Stimulated activated CD4-positive, alpha-beta T cell treated with anti-CD3 and anti-CD28 coated beads, Interleukin-1b, Interleukin-23, amount 100 ng/mL, for 4 hours (primary cell): ENCODE measurements at regions not wholly inside any gene's neighbourhood (a gene's known extent, or its start where the extent isn't known, plus 50 kb on each side); places are given as distances from the start of the nearest gene placed in this dataset.

Source experiments
- DNase-seq, 2 donors: peaks; one replicate each; pipeline ENCODE4 v3.0.0-alpha.2; 2020; ENCODE audit warnings: low read depth in 2 of 2

DNA sequence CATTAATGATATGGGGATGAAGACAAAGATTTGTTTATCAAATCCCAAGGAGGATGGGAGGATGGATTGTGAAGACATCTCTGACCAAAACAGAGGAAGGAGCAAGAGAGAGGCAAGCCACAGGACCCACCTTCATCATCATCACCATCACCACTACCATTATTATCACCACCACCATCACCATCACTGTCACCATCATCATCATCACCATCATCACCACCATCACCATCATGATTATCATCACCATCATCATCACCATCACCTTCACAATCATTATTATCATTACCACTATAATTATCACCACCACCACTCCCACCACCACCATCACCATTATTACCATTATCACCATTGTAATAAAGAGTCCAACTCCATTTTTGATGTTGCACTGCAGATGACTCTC is 482.5 kb downstream of the PTPRU start:
- no peak for DNase-seq

DNA sequence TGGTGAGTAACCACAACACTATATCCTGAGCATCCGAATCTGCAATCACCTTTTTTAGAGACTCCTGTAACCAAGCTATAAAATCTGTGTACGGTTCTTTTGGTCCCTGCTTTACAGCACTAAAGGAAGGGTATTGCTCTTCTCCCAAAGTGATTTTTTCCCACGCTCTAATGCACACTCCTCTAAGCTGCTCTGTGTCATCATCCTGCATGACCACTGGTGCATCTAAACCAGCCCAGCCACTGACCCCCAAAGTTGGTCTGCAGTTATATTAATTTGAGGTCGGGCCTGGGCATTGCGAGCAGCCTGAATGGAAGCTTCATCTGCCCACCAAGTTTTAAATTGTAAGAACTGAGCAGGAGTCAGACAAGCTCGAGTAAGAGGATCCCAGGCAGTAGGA is 480.0 kb downstream of the PTPRU start:
- DNase-seq: no peak

DNA sequence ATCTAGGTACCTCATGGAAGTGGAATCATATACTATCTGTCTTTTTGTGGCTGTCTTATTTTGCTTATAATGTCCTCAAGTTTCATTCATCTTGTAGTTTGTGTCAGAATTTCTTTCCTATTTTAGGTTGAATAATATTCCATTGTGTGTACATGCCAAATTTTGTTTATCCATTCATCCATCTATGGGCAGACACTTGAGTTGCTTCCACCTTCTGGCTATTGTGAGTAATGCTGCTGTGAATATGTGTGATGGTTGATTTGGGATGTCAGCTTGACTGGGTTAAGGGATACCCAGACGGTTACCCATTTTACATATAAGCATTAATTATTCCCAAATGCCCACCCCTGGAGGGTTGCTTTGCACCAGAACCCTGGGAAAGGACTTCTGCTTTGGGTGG is 477.5 kb downstream of the PTPRU start:
- DNase-seq: no peak

DNA sequence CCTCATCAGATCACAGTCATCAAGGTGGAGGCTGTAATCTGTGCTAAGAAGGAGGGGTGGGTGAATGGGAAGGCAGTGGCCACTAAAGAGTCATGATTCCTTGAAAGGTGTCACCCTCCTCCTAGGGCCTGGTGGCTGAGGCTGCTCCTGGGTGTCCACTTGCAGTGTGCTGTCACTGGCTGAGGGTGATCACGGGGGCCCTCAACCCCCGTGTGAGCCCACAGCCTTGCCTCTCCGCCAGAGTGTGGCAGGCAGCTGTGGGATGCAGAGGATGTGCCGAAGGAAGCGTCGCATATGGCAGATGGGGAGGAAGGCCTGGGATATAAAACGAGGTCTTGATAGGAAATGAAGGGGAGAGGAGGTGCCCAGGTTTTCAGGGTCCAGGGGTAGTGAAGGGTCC is 476.5 kb downstream of the PTPRU start:
- DNase-seq: no peak

DNA sequence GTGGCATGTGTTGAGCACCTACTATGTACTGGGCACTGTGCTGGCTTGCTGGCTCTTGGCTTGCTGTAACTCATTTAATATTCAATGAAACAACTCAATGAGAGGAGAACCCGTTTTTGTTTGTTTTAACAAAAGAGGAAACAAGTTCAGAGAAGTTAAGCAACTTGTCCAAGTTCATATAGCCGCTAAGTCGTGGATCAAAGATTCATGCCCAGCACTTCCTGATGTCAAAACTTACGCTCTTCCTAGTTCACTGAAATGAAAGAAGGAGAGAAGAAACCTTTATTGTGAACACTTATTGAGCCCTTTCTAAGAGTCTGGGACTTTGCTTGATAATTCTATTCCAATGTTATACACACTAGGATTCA is 475.9 kb downstream of the PTPRU start:
- no peak for DNase-seq

DNA sequence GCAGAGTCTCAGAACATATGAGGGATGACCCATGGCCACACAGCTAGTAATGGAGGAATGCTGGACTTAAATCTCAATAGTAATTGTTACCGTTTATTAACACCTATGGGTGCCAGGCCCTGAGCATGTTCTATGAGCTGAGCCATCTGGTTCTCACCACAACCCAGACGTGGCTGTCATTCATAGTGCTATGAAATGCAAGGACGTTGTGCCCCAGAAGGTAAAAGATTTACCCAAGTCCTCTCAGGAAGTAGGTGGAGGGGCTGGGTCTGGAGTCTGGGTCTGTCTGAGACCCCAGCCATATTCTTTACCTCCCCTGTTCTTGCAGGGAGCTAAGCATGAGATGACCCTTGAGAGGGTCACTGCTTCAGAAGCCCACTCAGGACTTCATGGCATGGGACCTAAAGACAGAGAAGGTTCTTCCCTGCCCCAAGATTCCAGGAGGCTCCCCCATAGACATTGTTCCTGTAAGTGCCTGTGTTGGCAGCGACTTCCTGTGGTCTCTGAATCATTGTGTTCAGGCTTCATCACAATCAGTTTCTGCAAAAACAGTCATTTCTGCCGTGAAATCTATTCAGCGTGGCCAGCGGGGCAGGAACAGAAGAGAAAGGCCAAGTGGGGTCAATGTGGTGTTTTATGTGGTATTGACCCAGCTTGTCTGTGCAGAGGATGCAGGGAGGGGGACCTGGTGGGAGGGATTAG is 475.4 kb downstream of the PTPRU start:
- DNase-seq: no peak

DNA sequence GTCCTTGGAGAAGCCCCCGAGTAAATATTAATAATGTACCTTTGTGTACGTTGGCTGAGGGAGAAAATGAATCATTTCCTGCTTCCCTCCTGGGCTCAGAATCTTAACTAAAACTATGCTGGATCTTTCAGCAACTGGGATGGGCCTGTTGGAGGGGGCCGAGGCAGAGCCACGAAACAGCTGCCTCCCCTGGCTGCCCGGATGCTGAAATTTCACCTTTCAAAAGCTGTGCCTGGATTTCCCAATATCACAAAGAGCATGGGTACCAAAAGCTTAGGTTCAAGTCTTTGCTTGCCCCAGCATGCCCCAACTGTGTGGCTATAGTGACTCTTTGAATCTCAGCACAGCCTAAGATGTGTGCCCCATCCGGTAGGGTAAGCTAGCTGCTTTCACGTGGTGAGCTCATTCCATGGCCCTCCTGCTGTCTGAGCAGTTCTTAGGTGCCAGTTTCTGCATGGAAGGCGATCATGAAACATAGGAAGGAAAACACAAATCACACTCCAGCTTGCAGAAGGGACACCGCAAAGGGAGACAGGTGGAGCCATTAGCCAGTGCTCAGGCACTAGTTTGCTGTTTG is 473.5 kb downstream of the PTPRU start:
- DNase-seq: no peak

DNA sequence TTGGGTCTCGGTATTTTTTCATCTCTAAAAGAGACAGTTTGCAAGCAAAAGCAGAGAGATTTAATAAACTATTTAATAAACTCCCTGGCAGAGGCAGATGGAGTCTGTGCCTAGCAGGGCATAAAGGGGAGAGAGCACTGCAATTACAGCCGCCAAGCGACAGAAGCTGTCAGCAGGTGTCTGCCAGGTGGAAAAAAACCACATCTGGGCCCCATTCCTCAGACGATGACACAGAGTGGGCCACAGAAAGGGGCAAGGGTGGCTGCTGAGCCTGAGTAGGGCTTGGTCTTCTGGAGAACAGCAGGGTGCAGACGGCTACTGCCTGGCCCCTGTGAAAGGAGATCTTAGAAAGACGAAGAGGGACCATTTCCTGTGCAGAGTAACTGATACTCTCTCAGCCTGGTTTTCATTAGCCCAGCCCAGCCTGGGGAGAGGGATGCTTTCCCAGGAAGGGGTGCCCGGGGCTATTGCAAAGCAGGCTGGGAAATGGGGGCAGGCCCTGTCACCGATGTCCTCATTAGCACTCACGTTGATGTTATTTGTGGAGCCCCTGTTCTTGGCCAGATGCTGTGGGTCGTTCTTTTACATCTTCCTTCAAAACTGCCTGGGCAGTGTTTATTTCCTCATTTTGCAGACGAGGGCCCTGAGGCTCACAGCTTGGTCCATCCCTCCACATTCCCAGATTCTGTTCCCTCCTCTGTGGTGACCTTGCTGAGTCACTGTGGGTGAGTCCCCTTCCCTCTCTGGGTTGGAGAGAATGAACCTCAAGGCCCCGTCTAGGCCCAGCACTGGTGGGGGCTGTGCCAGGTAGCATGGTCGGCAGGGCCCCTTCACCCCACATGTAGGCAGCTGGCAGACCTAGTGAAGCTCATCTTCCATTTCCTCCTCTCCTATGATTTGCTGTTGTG is 472.7 kb downstream of the PTPRU start:
- no peak for DNase-seq

DNA sequence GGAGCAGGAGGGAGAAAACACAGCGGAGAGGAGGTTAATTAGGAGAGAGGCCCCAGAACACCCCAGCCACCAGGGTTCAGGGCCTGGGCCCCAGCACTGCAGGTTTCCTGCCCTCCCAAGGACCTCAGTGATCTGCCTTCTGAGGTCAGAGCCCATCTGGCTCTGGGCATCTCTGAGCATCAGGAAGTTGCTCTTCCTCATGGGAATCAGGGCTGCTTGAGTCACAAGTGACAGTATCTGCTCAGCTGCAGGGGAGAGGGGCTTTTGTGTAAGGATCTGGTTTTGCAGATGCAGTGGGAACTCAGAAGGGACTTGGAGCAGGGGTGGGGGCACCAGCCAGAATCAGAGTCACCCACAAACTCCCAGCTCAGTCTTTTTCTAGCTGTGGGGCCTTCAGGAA is 472.1 kb downstream of the PTPRU start:
- DNase-seq: no peak

DNA sequence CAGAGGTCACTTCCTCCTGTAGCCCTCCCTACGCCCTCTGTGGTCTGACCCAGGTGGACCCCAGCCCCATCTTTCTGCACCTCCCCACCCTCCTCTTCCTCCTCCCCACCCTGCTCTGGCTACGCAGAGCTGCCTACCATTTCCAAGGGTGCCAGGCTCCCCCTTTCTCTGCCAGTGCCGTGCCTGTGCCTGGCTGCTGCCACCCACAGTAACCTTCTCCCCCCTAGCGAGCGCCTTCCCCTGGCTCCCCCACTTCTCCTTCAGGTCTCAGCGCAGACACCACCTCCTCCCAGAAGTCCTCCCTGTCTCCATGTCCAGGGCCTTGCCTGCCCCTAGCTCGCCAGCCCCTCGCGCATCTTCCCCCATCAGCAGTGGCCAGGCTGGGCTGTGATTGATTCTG is 471.5 kb downstream of the PTPRU start:
- DNase-seq: no peak

DNA sequence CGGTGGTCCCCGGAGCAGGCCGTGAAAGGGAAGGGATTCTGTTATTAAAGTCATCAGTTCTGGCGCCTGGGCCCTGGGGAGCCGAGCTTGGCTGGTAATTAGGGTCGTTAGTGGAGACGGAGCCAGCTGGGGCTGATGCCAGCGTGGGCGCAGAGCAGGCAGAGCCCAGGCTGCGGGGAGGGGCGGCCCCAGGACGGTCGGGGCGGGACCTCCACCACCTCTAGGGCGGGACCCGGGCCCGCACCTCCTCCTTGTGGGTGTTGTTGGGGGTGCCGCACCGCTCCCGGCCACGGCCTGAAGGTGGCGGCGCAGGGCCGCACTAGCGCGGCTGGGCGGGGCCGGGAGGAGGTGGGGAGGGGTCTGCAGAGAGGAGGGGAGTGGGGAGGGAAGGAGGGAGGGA is 470.6 kb downstream of the PTPRU start:
- DNase-seq: peak in 1 of 2 donors; percentile 6

DNA sequence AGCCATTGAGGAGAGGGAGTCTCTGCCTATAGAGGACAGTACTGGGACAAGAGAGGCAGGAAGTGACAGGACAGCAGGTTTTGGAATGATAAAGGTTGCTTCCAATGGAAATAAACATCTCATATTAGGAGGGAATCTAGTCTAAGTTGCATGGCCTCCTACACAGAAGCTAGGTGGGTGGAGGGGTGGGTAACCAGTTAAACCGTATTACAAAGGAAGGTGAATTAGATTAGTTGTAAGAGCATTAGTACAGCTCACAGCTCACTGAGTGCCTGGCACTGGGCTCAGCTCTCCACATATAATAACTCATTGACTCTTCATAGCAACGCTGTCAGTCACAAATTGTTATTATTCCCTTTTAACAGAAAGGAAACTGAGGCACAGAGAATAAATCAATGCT is 468.1 kb downstream of the PTPRU start:
- DNase-seq: no peak

DNA sequence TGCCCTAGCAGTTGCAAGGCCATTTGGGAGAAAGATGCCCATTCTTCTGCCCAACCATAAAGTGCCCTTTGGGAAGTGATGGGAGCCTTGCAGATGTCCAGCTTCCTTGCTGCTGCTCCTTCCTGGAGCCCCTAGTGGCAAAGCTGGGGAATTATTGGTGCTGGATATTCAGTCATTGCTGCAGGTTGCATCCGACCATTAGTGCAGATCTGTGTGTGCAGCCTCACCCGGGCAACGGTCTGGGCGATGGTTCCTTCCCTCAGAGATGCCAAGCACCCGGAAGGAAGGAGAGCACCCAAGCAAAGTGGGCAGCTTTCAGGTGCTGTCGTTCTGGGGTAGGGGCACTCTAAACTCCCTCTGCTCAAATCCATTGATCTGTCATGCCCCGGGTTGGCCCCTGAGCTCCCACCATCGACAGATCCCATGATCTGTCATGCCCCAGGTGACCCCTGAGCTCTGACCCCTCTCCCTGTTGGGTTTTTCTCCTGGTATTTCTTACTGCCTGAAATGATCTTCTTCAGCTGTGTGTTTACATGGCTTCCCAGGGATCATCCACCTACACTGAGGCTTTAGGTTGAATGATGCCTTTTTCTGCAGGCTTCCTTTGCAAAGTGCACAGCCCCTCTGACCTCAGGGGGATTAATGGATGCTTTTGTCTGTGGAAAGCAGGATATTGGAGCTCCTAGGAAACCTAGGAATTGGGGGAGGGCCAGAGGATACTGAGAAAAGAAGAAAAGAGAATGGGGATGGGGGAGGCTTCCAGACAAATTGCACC is 467.5 kb downstream of the PTPRU start:
- DNase-seq: no peak

DNA sequence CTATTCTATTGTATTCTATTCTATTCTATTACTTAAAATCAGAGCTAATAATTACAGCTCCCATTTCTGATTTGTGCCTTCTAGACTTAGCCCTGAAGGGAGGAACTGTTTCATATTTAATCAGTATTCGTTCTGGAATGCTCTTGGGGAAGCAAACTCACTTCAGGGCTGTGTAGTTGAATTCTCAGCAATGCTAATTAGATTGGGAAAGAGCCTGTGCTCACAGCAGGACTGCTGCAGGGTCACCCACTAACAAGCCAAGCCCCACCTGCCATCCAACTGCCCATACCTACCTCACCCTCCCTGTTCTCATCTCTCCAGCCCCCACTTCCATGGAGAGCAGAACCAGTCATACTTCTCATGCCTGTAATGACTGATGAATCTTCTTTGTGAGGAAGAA is 464.2 kb downstream of the PTPRU start:
- DNase-seq: no peak

DNA sequence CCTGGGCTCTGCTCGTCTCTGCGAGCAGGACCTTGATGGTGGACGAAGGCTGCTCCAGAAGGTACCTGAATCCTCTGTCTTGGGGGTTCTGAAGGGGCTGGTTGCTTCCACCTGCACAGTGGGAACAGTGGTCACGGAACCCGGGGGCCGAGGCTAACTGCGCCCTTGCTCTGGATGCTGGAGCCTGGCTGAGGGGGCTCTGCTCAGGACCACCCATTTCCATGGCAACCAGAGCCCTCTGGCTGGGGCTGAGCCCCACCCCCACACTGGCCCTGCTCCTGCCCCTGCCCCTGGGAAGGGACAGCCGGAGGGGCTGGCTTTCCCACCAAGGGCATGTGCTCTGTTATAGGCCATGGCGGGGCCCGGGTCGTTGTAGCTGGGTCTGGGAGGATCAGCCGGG is 462.3 kb downstream of the PTPRU start:
- DNase-seq: no peak

DNA sequence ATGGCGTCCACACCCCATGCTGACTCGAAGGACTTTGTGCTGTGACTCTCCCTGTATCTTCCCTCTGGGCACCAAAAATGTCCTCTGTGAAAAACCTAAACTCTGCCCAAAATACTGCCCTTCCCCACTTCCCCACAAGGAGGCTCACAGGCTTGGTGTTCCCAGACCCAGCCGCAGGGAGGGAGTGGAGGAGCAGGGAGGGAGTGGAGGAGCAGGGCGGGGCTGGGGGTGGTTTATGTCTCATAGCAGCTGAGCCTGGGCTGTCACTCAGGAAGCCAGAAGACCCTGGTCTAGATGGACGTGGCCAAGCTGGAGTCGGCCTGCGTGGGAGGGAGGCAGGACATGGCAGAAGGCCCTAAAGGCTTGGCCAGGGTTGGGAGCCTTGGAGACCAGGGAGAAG is 461.7 kb downstream of the PTPRU start:
- no peak for DNase-seq

DNA sequence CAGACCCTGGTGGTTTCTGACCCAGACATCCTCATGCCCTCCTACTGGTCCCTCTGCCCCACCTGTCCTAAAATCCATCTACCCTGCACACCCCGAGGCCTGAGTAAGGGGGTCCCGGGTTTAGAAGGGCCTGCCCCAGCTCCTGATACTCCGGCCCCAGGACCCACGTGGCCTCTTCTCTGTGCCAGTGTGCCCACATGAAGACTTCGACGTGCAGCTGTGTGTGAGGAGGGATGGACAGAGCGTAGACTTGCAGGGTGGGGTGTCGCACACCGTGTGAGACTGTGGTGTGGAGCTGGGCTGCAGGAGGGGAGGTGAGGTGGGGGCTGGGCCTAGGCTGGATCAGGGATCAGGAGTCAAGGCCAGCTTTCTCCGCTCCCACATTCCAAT is 461.1 kb downstream of the PTPRU start:
- DNase-seq: no peak

DNA sequence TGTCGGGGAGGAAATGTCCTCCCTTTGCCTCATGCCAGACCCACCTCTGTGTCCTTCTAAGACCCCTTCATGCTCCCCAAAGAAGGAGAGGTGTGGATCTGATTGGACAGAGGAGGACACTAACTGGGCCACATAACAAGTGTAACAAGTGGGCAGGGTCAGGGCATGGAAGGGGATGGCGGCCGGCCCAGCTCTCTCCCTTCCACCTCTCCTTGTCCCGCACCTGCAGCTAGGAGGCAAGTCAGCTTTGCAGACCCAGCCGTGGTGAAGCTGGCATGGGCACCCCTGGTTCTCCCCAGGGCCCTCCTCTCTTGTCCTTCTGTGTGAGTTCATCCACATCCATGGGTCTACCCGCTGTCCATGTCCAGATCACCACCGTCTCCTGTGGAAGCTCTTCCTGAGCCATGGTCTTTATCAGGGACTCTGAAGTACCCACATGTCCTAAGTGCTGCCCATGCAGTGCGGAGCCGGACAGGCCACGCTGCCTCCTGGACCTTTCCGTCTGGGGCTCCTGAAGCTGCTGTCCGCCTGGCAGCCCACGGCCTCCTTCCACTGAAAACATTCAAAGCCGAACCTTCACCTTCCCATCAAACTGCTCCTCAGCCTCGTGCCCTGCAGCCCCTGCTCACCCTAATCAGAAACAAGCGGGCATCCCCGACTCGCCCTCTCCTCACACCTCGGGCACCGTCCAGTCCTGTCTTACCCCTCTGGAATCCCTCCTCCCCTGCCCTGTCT is 460.5 kb downstream of the PTPRU start:
- DNase-seq: no peak

DNA sequence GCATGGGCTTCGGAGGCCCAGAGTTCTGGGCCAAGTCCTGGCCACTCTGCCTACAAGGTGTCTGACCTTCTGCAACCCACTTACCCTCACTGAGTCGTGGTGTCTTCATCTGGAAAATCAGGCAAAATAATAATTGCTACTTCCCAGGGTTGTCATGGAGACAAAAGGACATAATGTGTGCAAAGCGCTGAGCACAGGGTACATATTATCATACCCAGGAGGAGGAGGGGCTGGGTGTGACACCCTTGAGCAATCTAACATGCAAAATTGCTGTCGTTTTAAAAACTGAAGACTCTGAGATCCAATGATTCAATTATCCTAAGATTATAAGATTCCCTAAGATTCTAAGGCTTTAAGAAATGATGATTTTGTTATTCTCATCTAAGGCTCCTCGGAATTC is 459.5 kb downstream of the PTPRU start:
- no peak for DNase-seq

DNA sequence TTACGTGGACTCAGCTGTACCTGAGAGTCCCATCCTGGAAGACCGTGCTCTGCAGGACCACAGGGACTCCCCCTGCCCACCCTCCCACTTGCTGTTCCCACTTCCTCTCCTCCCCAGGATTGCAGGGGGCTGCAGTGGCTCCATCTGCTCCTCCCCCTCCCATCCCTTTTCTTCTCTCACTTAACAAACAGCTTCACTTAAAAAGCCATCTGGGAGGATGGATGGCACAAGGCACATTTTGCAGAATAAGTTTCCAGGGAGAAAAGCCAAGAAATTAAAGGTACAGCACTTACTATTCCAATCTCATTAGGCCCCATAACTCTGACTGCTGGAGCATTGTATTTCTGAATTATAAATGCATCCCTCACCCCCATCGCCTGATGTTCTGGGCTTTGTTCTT is 458.7 kb downstream of the PTPRU start:
- DNase-seq: no peak

DNA sequence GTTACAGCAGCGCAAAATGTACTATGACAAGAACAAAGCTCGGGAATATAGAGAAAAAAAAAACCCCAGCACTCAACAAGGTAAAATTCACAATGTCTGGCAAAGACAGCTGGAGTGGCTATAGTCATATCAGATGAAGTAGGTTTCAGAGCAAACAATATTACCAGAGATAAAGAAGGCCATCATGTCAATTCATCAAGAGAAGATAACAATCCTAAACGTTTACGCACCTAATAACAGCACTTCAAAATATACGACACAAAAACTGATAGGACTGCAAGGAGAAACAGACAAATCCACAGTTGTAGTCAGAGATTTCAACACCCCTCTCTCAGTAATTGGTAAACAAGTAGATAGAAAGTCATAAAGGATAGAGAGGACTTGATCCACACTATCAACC is 455.2 kb downstream of the PTPRU start:
- DNase-seq: no peak

DNA sequence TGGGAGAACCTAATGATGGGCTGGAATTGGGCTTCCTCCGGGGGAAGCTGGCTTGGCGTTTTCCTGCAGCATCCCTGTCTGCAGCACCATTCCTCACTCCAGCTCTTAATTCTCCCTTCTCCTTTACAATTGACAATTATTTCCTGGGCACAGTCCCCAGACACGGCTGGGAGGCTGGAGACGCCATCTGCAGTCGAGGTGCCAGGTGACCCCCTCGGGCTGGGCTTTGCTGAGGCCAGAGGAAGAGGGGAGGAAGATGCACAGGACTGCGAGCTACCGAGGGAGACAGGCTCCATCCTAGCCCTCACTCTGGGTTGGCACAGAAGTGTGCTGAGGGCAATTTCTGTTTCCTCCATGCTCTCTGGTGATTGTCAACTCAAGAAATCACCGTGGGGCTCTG is 453.8 kb downstream of the PTPRU start:
- DNase-seq: no peak
